ENCODE measurements at regions not wholly inside any gene's neighbourhood (a gene's known extent, or its start where the extent isn't known, plus 50 kb on each side); places are given as distances from the start of the nearest gene placed in this dataset.
A peak's percentile ranks its signal among the peaks of the same experiment; 100 is the strongest.

DNA sequence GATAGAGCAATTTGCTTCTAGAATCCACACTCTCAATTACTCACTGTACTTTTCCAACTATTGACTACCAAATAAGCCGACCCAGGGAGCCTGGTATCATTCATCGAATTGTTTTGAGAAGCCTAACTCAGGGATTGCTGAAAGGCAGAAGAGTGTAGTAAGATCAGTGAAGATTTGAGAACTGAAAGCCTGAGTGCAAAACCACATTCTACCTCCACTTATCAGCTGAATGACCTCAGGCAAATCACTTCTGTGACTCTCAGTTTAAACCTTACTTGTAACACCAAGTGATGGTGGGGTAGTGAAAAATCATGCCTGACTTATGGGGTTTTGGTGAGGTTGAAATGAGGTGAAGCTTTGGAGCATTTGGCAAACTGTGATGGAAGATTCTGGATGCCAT lies 126.1 kb upstream of the MAX start:
- H3K36me3 ChIP-seq (ENCODE audit: control insufficient read depth in 4 of 4, insufficient read depth in 4 of 4, low read length in 3 of 4): no peaks in the 10 kb centered on the region
- H3K9me3 ChIP-seq (ENCODE audit: control extremely low read depth in 1 of 5, control insufficient read depth in 4 of 5, insufficient read depth in 2 of 5, low read depth in 1 of 5, low read length in 4 of 5): no peaks in the 10 kb centered on the region
- POLR2A ChIA-PET: no interaction called here
- WGBS (ENCODE audit: insufficient coverage): no CpG with 5 or more reads among the region's 2 CpGs
- H3K27ac ChIP-seq (ENCODE audit: insufficient read depth in 1 of 2, low read depth in 1 of 2, low read length in 2 of 2, poor library complexity in 1 of 2, severe bottlenecking in 2 of 2): no peak overlapping the region
- H3K4me1 ChIP-seq (ENCODE audit: control extremely low read depth in 1 of 4, control insufficient read depth in 4 of 4, insufficient read depth in 4 of 4, low read length in 3 of 4): peaks cover 2 to 29% (median 21%) of the 10 kb centered on the region in 4 experiments
- H3K4me3 ChIP-seq (ENCODE audit: control insufficient read depth in 1 of 7, extremely low read depth in 1 of 7, insufficient read depth in 4 of 7, low read depth in 2 of 7, low read length in 6 of 7): no peak overlapping the region
- DNase-seq: no peak
- CTCF ChIA-PET: interaction anchor here (0.9 kb wide), 1 partner anchor 187 kb away, joined by 3 read pairs; no protein-coding TSS in a partner anchor
- no peaks in the 10 kb centered on the region for H3K27me3 ChIP-seq (replicated peaks in 2 of 5; ENCODE audit: control insufficient read depth in 4 of 5, insufficient read depth in 5 of 5, low read length in 4 of 5)

DNA sequence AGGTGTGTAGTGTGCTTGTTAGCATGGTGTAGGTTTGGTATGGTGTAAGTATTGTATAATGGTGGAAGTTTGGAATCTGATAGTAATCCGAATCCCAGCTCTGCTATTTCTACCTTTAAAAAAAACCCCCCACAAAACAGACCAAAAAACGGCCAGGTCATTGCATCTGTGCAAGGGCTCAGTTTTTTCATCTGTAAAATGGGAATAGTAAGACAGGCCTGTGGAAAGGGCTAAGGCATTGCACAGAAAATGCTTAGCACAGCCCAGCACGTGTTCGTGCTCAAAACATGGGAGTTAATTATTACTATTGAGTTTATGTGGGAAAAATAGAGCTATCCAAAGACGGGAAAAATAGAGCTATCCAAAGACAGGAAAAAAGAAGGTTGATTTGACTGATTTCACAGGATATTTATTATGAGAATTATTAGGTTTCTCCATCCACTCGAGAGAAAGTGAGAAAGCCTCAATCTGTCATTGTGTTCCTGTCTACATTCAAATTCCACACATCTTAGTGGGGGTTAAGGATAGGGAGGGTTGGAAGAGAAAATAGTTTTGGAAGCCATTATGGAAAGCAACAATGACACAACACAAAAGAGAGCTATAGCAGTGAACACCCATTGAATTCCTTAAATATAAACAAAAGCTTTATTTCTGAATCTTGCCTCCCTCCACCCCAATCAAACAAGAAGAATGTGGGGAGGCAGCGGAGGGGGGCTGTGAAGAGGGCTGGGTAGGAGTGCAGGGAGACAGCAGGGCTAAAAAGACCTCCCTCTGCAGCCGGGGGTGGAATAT lies 126.8 kb upstream of the MAX start:
- DNase-seq: no peak
- WGBS (ENCODE audit: insufficient coverage): 78% methylated on average over 4 of the region's 8 CpGs
- ChIA-PET CTCF (interaction anchor here (0.9 to 2.2 kb wide), 4 partner anchors 9 to 186 kb away, joined by 3 to 6 read pairs (median 4); no protein-coding TSS in a partner anchor), POLR2A (no interaction called here)
- Histone ChIP-seq H3K36me3 (ENCODE audit: control insufficient read depth in 4 of 4, insufficient read depth in 4 of 4, low read length in 3 of 4) (no peaks in the 10 kb centered on the region), H3K4me1 (ENCODE audit: control extremely low read depth in 1 of 4, control insufficient read depth in 4 of 4, insufficient read depth in 4 of 4, low read length in 3 of 4) (peaks cover 2 to 29% (median 21%) of the 10 kb centered on the region in 4 experiments), H3K27me3 (replicated peaks in 2 of 5; ENCODE audit: control insufficient read depth in 4 of 5, insufficient read depth in 5 of 5, low read length in 4 of 5) (no peaks in the 10 kb centered on the region), H3K4me3 (ENCODE audit: control insufficient read depth in 1 of 7, extremely low read depth in 1 of 7, insufficient read depth in 4 of 7, low read depth in 2 of 7, low read length in 6 of 7) (peak overlapping the region in 4 of 7 experiments; percentile 51 to 72 (median 64)), H3K9me3 (ENCODE audit: control extremely low read depth in 1 of 5, control insufficient read depth in 4 of 5, insufficient read depth in 2 of 5, low read depth in 1 of 5, low read length in 4 of 5) (no peaks in the 10 kb centered on the region), H3K27ac (ENCODE audit: insufficient read depth in 1 of 2, low read depth in 1 of 2, low read length in 2 of 2, poor library complexity in 1 of 2, severe bottlenecking in 2 of 2) (peak overlapping the region; percentile 67 to 84)

GRCh38 chr14:65229748-65230728 lies 127.7 kb upstream of the MAX start:
- 19% methylated on average over 19 of the region's 28 CpGs for WGBS (ENCODE audit: insufficient coverage)
- Histone ChIP-seq H3K27me3 (replicated peaks in 2 of 5; ENCODE audit: control insufficient read depth in 4 of 5, insufficient read depth in 5 of 5, low read length in 4 of 5) (no peaks in the 10 kb centered on the region), H3K9me3 (ENCODE audit: control extremely low read depth in 1 of 5, control insufficient read depth in 4 of 5, insufficient read depth in 2 of 5, low read depth in 1 of 5, low read length in 4 of 5) (peaks cover 0 to 2% (median 0%) of the 10 kb centered on the region in 5 experiments), H3K4me3 (ENCODE audit: control insufficient read depth in 1 of 7, extremely low read depth in 1 of 7, insufficient read depth in 4 of 7, low read depth in 2 of 7, low read length in 6 of 7) (peak overlapping the region in 6 of 7 experiments; percentile 39 to 72 (median 54)), H3K36me3 (ENCODE audit: control insufficient read depth in 4 of 4, insufficient read depth in 4 of 4, low read length in 3 of 4) (no peaks in the 10 kb centered on the region), H3K27ac (ENCODE audit: insufficient read depth in 1 of 2, low read depth in 1 of 2, low read length in 2 of 2, poor library complexity in 1 of 2, severe bottlenecking in 2 of 2) (peak overlapping the region; percentile 67 to 84), H3K4me1 (ENCODE audit: control extremely low read depth in 1 of 4, control insufficient read depth in 4 of 4, insufficient read depth in 4 of 4, low read length in 3 of 4) (peaks cover 2 to 23% (median 14%) of the 10 kb centered on the region in 4 experiments)
- ChIA-PET CTCF (interaction anchor here (1.0 to 2.2 kb wide), 3 partner anchors 10 to 52 kb away, joined by 4 to 6 read pairs (median 4); no protein-coding TSS in a partner anchor), POLR2A (no interaction called here)
- peak in 2 of 3 donors; percentile 61 to 69 for DNase-seq

GRCh38 chr14:65231286-65231980 lies 129.1 kb upstream of the MAX start:
- no peak for DNase-seq
- POLR2A ChIA-PET: no interaction called here
- Histone ChIP-seq H3K4me3 (ENCODE audit: control insufficient read depth in 1 of 7, extremely low read depth in 1 of 7, insufficient read depth in 4 of 7, low read depth in 2 of 7, low read length in 6 of 7) (no peak overlapping the region), H3K9me3 (ENCODE audit: control extremely low read depth in 1 of 5, control insufficient read depth in 4 of 5, insufficient read depth in 2 of 5, low read depth in 1 of 5, low read length in 4 of 5) (peaks cover 0 to 2% (median 0%) of the 10 kb centered on the region in 5 experiments), H3K36me3 (ENCODE audit: control insufficient read depth in 4 of 4, insufficient read depth in 4 of 4, low read length in 3 of 4) (no peaks in the 10 kb centered on the region), H3K27me3 (replicated peaks in 2 of 5; ENCODE audit: control insufficient read depth in 4 of 5, insufficient read depth in 5 of 5, low read length in 4 of 5) (no peaks in the 10 kb centered on the region), H3K27ac (ENCODE audit: insufficient read depth in 1 of 2, low read depth in 1 of 2, low read length in 2 of 2, poor library complexity in 1 of 2, severe bottlenecking in 2 of 2) (no peak overlapping the region), H3K4me1 (ENCODE audit: control extremely low read depth in 1 of 4, control insufficient read depth in 4 of 4, insufficient read depth in 4 of 4, low read length in 3 of 4) (peaks cover 2 to 18% (median 12%) of the 10 kb centered on the region in 4 experiments)
- CTCF ChIA-PET: interaction anchor here (0.7 to 1.3 kb wide), 3 partner anchors 68 to 180 kb away, joined by 3 read pairs; no protein-coding TSS in a partner anchor
- 99% methylated on average over 5 of the region's 6 CpGs for WGBS (ENCODE audit: insufficient coverage)

- H3K4me3 ChIP-seq (ENCODE audit: control insufficient read depth in 1 of 7, extremely low read depth in 1 of 7, insufficient read depth in 4 of 7, low read depth in 2 of 7, low read length in 6 of 7): no peak overlapping the region
- peaks cover 0 to 2% (median 0%) of the 10 kb centered on the region in 5 experiments for H3K9me3 ChIP-seq (ENCODE audit: control extremely low read depth in 1 of 5, control insufficient read depth in 4 of 5, insufficient read depth in 2 of 5, low read depth in 1 of 5, low read length in 4 of 5)
- CTCF ChIA-PET: no interaction called here
- DNase-seq: no peak
- POLR2A ChIA-PET: no interaction called here
- no peak overlapping the region for H3K27ac ChIP-seq (ENCODE audit: insufficient read depth in 1 of 2, low read depth in 1 of 2, low read length in 2 of 2, poor library complexity in 1 of 2, severe bottlenecking in 2 of 2)
- H3K36me3 ChIP-seq (ENCODE audit: control insufficient read depth in 4 of 4, insufficient read depth in 4 of 4, low read length in 3 of 4): no peaks in the 10 kb centered on the region
- 90% methylated on average over 3 of the region's 5 CpGs for WGBS (ENCODE audit: insufficient coverage)
- peaks cover 2 to 11% (median 7%) of the 10 kb centered on the region in 4 experiments for H3K4me1 ChIP-seq (ENCODE audit: control extremely low read depth in 1 of 4, control insufficient read depth in 4 of 4, insufficient read depth in 4 of 4, low read length in 3 of 4)
- H3K27me3 ChIP-seq (replicated peaks in 2 of 5; ENCODE audit: control insufficient read depth in 4 of 5, insufficient read depth in 5 of 5, low read length in 4 of 5): no peaks in the 10 kb centered on the region
Observed at GRCh38 chr14:65234752-65235361, 132.5 kb upstream of the MAX start.

DNA sequence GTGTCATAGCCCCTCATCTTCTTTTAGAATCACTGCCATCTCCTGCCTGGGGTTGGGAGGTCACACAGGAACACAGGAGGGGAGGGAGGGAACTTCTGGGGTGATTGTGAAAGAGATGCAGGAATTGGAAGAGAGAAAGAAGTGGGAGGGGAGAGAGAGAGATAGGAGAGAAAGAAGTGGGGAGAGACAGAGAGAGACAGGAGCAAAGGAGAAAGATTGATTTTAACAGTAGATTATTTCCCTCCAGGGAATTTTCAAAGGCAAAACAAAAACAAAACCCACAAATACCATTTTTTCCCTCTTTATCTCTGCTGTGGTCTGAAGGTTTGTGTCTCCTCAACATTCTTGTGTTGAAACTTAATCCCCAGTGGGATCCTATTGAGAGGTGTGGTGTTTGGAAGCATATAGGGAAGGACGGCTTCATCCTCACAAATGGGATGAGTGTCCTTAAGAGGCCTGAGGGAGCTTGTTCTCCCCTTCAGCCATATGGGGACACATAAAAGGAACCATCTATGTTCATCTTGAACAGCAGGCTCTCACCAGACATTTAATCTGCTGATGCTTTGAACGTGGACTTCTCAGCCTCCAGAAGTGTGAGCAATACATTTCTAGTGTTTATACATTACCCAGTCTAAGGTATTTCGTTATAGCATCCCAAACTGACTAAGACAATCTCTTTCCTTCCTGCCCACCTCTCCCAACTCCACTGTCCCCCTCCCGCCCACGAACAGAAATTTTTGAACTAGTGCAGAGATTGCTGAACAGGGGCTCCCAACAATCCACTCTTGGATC lies 134.9 kb upstream of the MAX start:
- Histone ChIP-seq H3K27ac (ENCODE audit: insufficient read depth in 1 of 2, low read depth in 1 of 2, low read length in 2 of 2, poor library complexity in 1 of 2, severe bottlenecking in 2 of 2) (no peak overlapping the region), H3K4me1 (ENCODE audit: control extremely low read depth in 1 of 4, control insufficient read depth in 4 of 4, insufficient read depth in 4 of 4, low read length in 3 of 4) (peaks cover 0 to 5% (median 0%) of the 10 kb centered on the region in 4 experiments), H3K9me3 (ENCODE audit: control extremely low read depth in 1 of 5, control insufficient read depth in 4 of 5, insufficient read depth in 2 of 5, low read depth in 1 of 5, low read length in 4 of 5) (peaks cover 0 to 2% (median 0%) of the 10 kb centered on the region in 5 experiments), H3K27me3 (replicated peaks in 2 of 5; ENCODE audit: control insufficient read depth in 4 of 5, insufficient read depth in 5 of 5, low read length in 4 of 5) (no peaks in the 10 kb centered on the region), H3K4me3 (ENCODE audit: control insufficient read depth in 1 of 7, extremely low read depth in 1 of 7, insufficient read depth in 4 of 7, low read depth in 2 of 7, low read length in 6 of 7) (no peak overlapping the region), H3K36me3 (ENCODE audit: control insufficient read depth in 4 of 4, insufficient read depth in 4 of 4, low read length in 3 of 4) (no peaks in the 10 kb centered on the region)
- POLR2A ChIA-PET: no interaction called here
- CTCF ChIA-PET: interaction anchor here (2.3 kb wide), 1 partner anchor 12 kb away, joined by 10 read pairs; no protein-coding TSS in a partner anchor
- 100% methylated on average over 2 of the region's 5 CpGs for WGBS (ENCODE audit: insufficient coverage)
- no peak for DNase-seq
